NCI-H1694 (cell line): ENCODE measurements at regions not wholly inside any gene's neighbourhood (a gene's known extent, or its start where the extent isn't known, plus 50 kb on each side); places are given as distances from the start of the nearest gene placed in this dataset.
A peak's percentile ranks its signal among the peaks of the same experiment; 100 is the strongest.

Source experiments
- DNase-seq: peaks from one replicate; lab custom pipeline; 2025; lab: John Stamatoyannopoulos, UW

DNA sequence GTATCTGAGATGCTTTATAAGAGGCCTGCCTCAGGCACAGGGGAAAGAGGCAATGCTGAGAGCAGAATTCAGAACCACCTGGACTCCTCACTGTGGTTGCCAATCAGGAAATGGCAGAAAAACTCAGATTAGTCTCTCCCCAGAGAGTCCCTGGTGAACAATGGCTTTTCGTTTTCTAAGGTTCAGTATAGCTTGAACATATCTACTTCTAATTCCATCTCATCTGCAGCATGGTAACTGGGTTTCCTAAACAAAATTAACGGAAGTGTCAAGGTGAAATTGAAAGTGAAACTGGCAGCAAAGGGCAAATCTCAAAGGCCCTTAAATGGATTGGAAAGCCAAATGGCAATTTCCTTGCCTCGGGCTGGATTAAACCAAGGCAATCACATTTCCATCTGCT lies 480.2 kb upstream of the ACVR2A start:
- DNase-seq = no peak

DNA sequence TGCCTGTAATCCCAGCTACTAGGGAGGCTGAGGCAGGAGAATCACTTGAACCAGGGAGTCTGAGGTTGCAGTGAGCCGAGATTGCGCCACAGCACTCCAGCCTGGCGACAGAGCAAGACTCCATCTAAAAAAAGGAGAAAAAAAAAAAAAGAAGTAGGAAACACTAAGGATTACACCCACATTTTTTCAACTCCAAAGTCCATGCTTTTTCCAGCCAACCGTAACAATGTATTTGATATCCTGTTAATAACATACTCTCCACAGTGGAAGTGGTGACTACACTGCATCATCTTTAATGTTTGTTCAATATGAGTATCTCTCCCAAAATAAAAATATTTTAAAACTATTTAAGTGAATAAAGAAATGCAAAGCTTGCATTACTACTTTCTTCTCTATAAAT lies 481.6 kb upstream of the ACVR2A start:
- DNase-seq = no peak

DNA sequence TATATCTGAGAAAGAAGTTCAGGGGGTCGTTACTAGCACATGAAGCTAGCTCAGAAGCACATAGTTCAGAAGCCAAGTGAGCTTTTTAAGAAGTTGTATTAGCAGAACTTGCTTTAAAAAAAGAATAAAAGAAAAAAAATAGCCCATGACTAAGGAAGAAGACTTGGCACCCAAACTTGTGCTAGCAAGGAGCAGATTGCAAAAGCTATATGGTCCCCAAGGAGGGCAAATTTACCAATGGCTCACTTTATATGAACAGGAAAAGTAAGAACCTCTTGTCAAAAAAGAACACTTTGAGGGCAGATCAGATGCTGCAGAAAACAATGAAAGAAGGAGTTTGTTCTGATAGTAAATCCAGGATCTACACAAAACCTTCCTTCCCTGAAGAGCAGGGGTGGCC lies 486.5 kb upstream of the ACVR2A start:
- DNase-seq = no peak

DNA sequence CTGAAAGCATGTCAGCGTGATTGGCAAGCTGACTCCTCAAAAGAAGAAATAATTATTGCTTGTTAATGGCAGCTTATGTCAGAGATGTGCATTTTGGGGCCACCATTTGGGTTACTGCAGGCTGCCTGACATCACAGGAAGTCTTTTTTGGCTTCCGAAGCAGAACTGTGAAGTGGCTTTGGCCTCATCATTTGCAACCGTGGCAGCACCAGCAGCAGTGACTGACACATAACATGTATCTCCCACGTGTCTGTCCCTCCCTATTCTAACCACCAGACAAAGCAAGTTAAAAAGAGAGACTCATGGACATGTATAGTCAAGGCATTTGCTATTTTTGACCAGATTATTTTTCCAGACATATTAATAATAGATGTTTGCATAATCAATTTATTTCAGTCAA lies 488.7 kb upstream of the ACVR2A start:
- DNase-seq = no peak

DNA sequence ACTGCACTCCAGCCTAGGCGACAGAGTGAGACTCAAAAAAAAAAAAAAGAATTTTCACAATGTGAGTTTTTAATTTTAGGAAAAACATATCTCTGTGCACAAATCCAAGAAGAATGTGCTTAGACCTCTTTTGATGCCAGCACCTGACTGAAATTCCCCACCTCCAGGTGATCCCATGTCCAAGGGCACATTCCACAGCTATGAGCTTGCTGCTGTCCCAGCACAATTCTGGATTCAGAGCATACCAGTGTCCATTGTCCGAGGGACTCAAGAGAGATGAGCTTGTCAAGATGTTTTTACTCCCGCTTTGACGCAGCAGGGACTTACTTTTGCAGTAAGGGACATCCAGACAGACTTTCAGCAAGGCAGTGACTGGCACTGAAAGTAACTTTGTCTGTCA lies 489.1 kb upstream of the ACVR2A start:
- no peak for DNase-seq

DNA sequence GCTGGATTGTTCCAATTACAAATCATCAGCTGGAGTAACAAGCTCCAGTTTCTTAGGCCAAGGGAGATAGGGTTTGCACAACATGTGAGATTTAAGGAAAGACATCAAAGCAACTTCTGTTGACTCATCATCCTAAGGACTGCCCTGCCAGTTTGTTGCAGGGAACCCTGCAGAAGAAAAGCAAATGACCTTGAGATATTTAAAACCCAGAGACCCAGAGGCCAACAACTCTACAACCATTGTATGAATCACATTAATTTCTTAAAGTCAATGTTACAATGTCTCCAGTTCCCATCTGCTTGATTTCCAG lies 491.8 kb upstream of the ACVR2A start:
- DNase-seq = no peak

DNA sequence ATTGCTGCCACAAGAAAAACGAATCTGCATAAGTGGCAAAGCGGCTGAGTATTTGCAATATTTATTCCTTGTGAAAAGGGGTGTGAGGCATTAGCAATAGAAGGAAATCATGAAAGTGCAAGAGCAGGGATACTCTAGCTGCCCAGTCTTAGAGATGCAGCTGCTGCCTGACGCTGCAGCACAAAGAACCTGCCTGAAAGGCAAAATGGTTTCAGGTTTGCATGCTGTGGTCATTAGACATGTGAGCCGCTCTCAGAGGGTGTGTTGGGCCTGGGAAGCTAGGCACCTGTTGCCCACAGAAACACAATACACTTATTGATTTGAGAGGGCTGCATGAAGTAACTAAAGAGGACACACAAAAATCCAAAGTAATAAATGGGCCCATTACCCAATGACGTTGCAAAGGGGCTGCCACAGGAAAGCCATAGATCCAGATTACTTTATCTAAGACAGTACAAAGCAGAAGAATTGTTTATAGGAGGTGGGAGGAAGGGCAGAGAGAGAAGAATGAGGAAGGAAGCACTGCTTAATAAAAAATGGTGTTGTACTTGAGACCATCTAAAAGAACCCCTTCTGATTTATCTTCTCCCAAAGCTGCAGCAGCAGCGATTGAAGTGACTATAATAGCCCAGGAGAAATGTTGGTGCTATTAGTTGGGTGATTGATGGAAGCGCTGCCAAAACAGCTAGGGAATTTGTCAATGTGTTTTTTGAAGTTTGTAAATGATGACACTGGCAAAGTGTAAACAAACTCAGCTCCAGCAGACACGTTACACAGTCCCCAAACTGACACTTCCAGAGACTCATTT lies 492.4 kb upstream of the ACVR2A start:
- DNase-seq = no peak

DNA sequence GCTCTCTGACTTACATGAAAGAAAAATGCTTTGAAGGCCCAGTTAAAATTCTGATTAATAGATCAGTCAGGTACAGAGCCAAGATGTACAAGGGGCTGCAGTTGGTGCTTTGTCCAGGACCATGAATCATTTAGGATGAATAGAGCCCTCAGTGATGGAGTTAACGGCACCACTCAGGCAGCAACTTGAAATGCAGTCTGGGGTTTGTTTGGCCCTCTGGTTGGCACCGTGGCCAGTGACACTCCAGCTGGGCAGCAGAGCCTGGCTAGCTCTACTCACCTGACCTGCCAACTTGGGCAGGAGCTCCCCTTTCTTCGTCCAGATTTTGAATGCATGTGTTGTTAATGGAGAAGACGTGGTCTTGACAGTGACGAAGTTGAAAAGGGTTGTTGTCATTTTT lies 493.0 kb upstream of the ACVR2A start:
- no peak for DNase-seq

DNA sequence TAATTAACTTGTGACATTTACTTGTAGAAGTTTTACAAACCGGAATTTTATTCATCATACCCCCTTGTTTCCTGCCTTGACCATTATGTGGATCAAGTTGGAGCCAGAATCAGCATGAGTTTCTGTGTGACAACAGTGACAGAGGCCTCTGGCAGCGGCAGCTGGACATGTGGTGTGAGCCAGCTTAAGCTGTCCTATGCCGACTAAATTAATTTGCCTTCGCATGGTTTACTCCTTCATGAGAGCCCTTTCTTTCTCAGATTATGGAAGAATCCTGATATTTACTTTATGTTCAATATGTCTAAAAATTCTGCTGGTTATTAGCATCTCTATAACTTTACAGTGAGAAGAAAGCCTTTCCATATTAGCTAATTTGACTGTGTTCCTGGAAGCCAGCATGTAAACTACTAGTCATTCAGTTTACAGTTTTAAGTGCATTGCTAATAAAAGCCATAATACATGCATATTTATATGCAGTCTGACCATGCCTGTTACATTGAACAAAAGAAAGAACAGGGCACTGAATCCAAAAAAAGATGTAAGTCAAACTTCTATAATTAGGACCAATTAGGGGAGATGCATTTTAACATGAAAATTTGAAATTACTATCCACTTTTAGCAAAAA lies 495.8 kb upstream of the ACVR2A start:
- DNase-seq = no peak

DNA sequence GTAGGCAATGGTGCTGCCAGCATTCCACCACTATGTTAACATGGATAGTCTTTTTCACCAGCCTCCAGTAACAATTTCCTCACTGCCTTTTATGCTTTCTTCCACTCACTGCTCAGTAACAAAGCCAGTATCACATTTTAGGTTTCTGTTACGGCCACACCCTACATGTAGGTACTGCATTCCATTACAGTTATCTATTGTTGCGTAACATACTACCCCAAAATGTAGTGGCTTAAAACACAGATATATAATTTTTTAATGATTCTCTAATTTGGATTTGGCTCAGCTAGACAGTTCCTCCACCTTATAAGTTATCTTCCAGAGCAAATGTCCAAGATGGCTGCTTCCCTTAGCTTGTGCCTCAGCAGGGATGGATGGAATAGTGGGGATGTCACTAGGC lies 498.7 kb upstream of the ACVR2A start:
- no peak for DNase-seq

DNA sequence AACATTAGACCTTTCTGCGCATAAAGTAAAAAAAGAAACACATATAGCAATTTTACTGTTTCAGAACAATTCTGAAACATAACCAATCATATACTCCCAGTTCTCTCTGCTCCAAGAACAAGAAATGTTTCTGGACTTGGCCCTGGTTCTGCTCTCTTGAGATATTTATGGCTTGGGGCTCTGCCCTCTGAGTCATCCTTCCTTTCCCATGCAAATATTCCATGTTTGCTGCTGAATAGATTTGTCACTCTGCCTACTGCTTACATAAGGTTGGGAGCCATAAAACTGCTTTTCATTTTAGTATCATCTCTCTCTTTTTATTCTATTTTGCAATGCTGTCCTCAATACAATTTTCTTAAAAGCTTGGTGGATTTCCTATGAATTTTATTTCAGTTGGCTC lies 499.6 kb upstream of the ACVR2A start:
- no peak for DNase-seq

DNA sequence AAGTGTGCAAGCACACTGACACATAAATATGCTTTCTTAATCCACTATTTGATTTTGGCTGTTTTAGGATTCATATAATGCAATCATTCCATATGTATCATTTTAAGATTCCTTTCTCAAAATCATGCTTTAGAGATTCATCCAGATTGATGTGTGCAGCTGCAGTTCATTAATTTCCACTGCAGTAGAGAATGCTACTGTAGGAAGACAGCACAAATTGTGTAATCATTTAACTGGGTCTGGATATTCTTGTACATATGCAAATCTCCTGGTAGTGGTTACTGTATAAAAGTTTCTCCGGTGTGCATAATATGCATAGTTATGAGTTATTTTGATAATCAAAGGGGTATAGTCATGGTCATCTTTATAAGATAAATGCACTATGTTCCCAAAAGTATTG lies 502.5 kb upstream of the ACVR2A start:
- no peak for DNase-seq

DNA sequence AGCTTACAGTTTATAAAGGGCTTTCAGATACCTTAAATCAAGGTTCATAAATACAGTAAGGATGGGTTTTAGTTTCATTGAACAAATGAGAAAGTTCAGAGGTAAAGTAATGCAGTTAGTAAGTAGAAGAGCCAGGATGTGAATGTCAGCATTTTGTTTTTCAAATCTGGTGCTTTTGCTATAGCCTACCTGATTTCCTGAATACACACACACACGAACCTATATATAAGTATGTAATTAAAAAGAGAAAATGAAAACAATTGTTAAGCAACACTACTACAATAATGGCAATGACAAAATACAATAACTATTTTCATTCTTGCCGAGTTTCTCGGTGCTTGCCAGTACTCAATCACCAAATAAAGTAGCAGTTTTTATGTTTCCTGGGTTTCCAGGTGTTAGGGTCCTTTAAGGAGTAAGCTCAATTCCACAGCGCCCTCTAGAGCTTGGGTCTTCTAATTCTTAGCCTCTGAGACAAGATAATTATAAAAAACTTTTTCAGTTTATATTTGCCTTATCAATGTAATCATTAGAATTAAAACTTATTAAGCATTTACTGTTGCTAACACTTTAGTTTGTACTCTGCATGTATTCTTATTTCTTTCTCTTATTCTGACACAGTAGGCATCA lies 512.9 kb upstream of the ACVR2A start:
- peak; percentile 43 for DNase-seq

DNA sequence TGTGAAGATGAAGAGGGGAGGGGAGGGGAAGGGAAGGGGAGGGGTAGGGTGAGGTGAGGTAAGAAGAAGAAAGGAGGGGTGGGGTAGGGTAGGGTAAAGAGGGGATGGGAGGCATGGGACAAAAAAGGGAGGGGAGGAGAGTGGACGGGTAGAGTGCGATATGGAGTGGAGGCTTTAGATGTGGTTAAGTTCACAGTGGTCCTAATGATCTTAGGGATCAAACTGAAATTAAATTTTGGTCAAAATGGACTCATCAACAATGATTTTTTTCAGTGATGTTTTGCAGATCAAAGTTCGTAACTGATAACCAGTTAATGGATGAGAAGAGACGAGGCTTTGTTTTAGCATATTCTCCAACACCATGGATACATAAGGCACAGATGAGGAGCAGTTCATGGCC lies 513.9 kb upstream of the ACVR2A start:
- no peak for DNase-seq

DNA sequence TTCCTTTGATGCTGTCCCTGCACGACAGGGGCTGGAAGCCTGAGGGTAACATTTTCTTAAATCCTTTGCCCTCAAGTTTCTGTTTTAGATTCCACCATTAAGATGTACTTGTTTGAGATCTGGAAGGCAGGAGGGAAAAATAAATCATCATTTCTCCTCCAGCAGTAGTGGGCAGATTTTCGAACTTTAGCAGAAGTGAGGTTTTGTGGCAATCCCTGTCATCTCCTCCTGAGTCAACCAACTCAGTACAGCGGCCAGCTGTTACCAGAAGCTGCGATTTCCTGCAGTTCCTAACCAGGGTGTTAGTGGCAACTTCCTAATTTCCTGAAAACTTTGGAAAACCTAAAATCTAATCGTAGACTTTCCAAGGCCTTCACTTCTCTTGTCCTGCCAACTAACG lies 517.2 kb upstream of the ACVR2A start:
- no peak for DNase-seq

DNA sequence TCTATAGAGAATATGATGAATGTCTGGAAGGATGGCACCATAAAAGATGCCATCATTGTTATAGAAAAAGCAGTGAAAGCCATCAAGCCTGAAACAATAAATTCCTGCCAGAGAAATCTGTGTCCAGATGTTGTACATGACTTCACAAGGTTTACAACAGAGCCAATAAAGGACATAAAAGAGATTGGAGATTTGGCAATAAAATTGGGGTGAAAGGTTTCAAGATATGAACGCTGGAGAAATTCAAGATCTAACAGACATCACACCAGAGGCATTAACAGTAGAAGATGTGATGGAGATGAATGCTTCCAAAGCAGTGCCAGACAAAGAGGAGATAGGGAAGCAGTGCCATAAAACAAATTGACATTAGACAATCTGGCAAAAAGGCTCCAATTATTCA lies 518.8 kb upstream of the ACVR2A start:
- no peak for DNase-seq

DNA sequence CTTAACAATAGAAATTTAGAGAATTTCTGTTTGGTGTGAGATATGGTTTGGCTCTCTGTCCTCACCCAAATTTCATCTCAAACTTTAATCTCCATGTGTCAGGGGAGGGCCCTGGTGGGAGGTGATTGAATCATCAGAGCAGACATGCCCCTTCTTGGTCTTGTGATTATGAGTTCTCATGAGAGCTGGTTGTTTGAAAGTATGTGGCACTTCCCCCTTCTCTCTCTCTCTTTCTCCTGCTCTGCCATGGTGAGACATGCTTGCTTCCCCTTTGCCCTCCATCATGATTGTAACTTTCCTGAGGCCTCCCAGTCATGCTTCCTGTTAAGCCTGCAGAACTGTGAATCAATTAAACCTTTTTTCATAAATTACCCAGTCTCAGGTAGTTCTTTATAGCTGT lies 524.7 kb upstream of the ACVR2A start:
- no peak for DNase-seq

DNA sequence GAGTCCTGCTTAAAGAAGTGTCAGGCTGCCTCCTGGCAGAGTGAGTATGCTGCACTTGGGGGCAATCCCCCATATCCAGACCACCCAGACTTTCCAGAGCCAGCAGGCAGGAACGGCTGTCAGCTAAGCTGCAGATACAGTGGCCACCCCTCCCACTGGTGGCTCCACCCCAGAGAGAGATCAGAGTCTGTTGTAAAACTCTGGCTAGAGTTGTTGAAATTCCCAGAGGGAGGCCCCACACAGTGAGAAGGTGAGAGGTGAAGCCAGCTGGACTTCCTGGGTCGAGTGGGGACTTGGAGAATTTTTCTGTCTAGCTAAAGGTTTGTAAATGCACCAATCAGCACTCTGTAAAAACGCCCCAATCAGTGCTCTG lies 533.8 kb upstream of the ACVR2A start:
- DNase-seq = no peak

DNA sequence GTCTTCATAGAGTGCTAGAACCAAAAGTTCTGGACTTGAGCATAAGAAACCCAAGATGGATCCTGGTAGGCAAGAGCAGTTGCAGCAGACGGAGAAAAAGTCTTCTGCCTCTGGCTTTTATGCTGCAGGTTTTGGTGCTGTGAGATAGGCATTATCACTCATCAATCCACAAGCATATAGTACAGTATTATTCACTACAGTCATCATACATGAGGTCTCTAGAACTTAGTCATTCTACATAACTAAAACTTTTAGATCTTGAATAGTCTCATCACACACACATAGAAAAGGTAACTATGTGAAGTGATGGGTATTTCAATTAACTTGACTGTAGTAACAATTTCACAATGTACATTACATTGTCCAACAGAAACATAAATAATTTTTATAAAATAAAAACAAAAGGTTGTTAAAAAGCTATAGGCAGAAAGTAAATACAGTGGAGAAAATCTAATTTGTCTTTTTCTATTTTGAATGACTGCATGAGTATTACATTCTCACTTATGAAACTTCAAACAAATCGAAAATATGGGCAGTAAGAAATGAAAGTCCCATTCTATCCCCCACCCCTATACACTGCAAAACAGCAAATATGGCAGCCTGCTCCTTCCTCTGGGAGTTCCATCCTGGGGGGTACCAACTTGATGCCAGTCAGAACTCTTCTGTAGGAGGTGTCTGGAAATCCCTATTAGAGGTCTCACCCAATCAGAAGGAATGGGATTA lies 534.3 kb upstream of the ACVR2A start:
- DNase-seq = no peak

DNA sequence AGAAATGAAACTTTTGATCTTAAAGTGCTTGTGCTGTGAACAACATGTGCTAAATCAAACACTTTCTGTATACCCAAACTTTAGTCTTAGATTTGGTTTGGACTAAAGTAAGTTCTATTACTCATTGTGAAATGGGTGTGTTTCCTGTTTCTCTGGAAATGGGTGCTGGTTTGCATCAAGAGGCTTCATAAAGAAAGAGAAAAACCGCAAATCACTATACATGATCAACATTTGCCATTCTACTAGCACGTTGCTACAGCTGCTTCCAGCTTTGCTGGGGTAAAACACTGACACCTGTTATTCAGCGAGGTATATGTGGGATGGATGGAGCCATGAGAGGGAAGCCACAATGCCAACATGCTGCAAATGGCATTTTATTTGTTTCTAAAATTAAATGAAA lies 547.0 kb upstream of the ACVR2A start:
- DNase-seq = no peak

DNA sequence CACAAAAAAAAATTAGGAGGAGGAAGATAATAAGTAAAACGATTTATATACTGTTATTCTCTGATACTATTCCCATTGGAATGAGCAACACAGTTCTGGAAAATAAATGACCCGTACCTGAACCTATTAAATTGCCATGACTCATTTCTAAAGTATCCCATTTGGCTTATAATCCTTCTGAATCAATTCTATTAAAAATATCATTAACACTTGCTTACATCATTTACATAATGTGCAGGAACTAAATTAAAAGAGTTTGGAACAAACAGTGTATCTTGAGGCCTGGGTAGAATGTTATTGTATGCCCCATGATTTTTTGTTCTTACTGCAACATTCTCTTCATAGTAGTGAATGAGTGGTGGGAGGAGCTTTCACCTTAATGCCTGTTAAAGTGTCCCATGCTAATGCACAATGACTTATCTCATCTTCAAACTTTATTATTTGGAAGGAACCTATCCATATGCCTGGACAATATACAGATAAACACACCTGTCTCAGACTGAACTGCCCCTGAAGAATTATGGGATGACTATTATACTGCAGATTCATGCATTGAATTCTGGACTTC lies 549.9 kb upstream of the ACVR2A start:
- DNase-seq = no peak

DNA sequence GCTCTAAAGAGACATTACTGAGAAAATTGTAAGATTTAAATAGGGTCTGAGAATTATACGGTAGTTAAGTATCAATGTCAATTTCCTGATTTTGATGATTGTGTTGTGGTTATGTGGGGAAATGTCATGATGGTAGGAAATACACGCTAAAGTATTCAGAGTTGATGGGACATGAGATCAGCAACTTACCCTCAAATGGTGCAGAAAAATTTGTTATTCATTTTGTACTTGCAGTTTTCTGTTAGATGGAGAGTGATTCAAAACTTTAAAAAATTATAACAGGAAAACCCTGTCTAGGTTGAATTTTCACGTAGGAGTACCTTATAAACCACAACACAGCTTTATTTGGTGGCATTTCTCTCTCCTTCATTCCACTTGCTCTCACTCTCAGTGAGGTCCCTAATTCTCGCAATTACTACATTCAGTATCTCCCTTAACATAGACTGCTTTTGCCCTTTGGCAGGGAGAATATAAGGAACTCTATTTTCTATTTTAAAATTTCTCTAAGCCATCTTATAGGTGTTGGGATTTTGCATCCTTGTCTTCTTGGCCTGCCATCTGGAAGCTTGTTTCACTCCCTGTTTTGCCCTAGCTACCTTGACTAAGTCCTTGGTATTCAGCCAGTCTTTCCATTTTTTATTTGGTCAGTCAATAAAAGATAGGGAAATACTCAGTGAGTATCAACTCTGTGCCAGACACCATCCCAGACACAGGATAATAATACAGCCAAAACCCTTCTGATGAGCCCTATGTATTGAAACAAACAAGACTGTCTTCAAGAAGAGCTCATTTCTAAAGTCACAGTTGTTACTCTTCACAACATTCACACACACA lies 550.6 kb upstream of the ACVR2A start:
- DNase-seq = no peak
